H1 (cell line): ENCODE measurements at regions not wholly inside any gene's neighbourhood (a gene's known extent, or its start where the extent isn't known, plus 50 kb on each side); places are given as distances from the start of the nearest gene placed in this dataset.

ENCODE experiments used
- CTCF ChIA-PET: fragments of 300-600 bp; sonication (Branson Sonifier 250); formaldehyde crosslinking; loops from one replicate; lab custom pipeline; 2021; ENCODE audit not compliant: partially characterized antibody; lab: Charles Lee
- POLR2A ChIA-PET: fragments of 300-600 bp; sonication (Branson Sonifier 250); formaldehyde crosslinking; loops from one replicate; lab custom pipeline; 2021; ENCODE audit warnings: inconsistent platforms; ENCODE audit not compliant: partially characterized antibody; lab: Charles Lee
- DNase-seq, 2 experiments: peaks; one replicate each; pipeline versions ENCODE4 v3.0.0 to v3.0.0-alpha.2; 2010 to 2022; ENCODE audit warnings: low spot score in 2 of 2, low read depth in 1 of 2, mixed read lengths in 1 of 2
- FAIRE-seq: peaks from 2 replicates; lab custom pipeline; 2011; peaks lifted over from hg19 to GRCh38; lab: Jason Lieb, UNC
- H2AFZ ChIP-seq: 2 replicates; pipeline ENCODE4 v1.8.1; 2012; ENCODE audit warnings: low read length, inconsistent platforms
- H2AK5ac ChIP-seq: 2 replicates; pipeline ENCODE4 v1.6.1; 2013; ENCODE audit warnings: low read depth, low read length
- H2BK120ac ChIP-seq: replicated peaks from 2 replicates; pipeline ENCODE3; 2013; ENCODE audit warnings: low read depth, low read length, inconsistent platforms
- H2BK12ac ChIP-seq: 2 replicates; pipeline ENCODE4 v1.6.1; 2013; ENCODE audit warnings: low read depth, low read length
- H2BK15ac ChIP-seq: 2 replicates; pipeline ENCODE4 v1.6.1; 2013; ENCODE audit warnings: low read length
- H2BK20ac ChIP-seq: 2 replicates; pipeline ENCODE4 v1.6.1; 2013; ENCODE audit warnings: low read length
- H2BK5ac ChIP-seq: 2 replicates; pipeline ENCODE4 v1.6.1; 2013; ENCODE audit warnings: low read depth, low read length
- H3K14ac ChIP-seq: 2 replicates; pipeline ENCODE4 v1.6.1; 2013; ENCODE audit warnings: inconsistent platforms; ENCODE audit not compliant: insufficient read length
- H3K18ac ChIP-seq: 2 replicates; pipeline ENCODE4 v1.6.1; 2013; ENCODE audit warnings: low read length; ENCODE audit errors: extremely low read depth
- H3K23ac ChIP-seq: 2 replicates; pipeline ENCODE4 v1.6.1; 2013; ENCODE audit warnings: inconsistent platforms; ENCODE audit not compliant: insufficient read length
- H3K23me2 ChIP-seq: 2 replicates; pipeline ENCODE4 v1.6.1; 2013; ENCODE audit warnings: low read depth, low read length
- H3K27ac ChIP-seq: 2 replicates; pipeline ENCODE4 v1.6.1; 2011; ENCODE audit warnings: low read depth, low read length, inconsistent platforms
- H3K27me3 ChIP-seq, 4 experiments: replicated peaks in 1 of 4; 1 replicate in 1 of 4; 2 replicates in 3 of 4; pipeline versions ENCODE4 v1.6.1 to v1.8.1; 2011 to 2013; ENCODE audit warnings: low read length in 3 of 4, mild to moderate bottlenecking in 3 of 4, inconsistent platforms in 2 of 4, mixed read lengths in 2 of 4, moderate library complexity in 1 of 4; ENCODE audit not compliant: control insufficient read depth in 3 of 4, insufficient read depth in 3 of 4; ENCODE audit errors: extremely low read depth in 1 of 4
- H3K36me3 ChIP-seq, 4 experiments: 2 replicates each; pipeline versions ENCODE4 v1.6.1 to v1.8.1; 2011 to 2013; ENCODE audit warnings: mild to moderate bottlenecking in 4 of 4, low read length in 3 of 4, moderate library complexity in 2 of 4, control low read depth in 1 of 4, inconsistent platforms in 1 of 4; ENCODE audit not compliant: insufficient read depth in 4 of 4, control insufficient read depth in 2 of 4
- H3K4ac ChIP-seq: replicated peaks from 2 replicates; pipeline ENCODE3; 2013; ENCODE audit warnings: low read length, low read depth, mixed read lengths, inconsistent platforms; ENCODE audit not compliant: insufficient read length
- H3K4me1 ChIP-seq, 4 experiments: replicated peaks in 1 of 4; 1 replicate in 1 of 4; 2 replicates in 3 of 4; pipeline versions ENCODE4 v1.6.1 to v1.8.1; 2011 to 2013; ENCODE audit warnings: low read length in 3 of 4, inconsistent platforms in 2 of 4, mixed read lengths in 1 of 4; ENCODE audit not compliant: insufficient read depth in 4 of 4, control insufficient read depth in 3 of 4
- H3K4me2 ChIP-seq, 2 experiments: 2 replicates each; pipeline versions ENCODE4 v1.6.1 to v1.8.1; 2011 to 2013; ENCODE audit warnings: low read depth in 2 of 2, low read length in 2 of 2, control low read depth in 1 of 2, inconsistent platforms in 1 of 2, mild to moderate bottlenecking in 1 of 2; ENCODE audit not compliant: insufficient read depth in 1 of 2
- H3K4me3 ChIP-seq, 4 experiments: fragments of 200-600, 300-600 bp in 1 of 4; sonication (generic), shearing (Covaris generic), sonication (Bioruptor Twin) in 1 of 4; 2 replicates each; pipeline versions ENCODE4 v1.5.1 to v1.8.1; 2011 to 2016; ENCODE audit warnings: low read length in 4 of 4, low read depth in 3 of 4, control low read depth in 2 of 4, inconsistent platforms in 2 of 4, mild to moderate bottlenecking in 2 of 4, mixed read lengths in 1 of 4, moderate library complexity in 1 of 4; ENCODE audit not compliant: insufficient read depth in 2 of 4; ENCODE audit errors: extremely low read depth in 1 of 4
- H3K56ac ChIP-seq: replicated peaks from 2 replicates; pipeline ENCODE3; 2013; ENCODE audit warnings: low read depth, mild to moderate bottlenecking, mixed read lengths, low read length, inconsistent platforms; ENCODE audit not compliant: insufficient read length
- H3K79me1 ChIP-seq: 2 replicates; pipeline ENCODE4 v1.6.1; 2013; ENCODE audit warnings: low read depth, low read length, control low read depth
- H3K79me2 ChIP-seq, 2 experiments: 2 replicates each; pipeline versions ENCODE4 v1.6.1 to v1.8.1; 2012 to 2013; ENCODE audit warnings: low read length in 2 of 2, mild to moderate bottlenecking in 2 of 2, inconsistent platforms in 1 of 2; ENCODE audit not compliant: insufficient read depth in 2 of 2, control insufficient read depth in 1 of 2
- H3K9ac ChIP-seq, 4 experiments: replicated peaks in 1 of 4; 1 replicate in 1 of 4; 2 replicates in 3 of 4; pipeline versions ENCODE4 v1.6.1 to v1.8.1; 2011 to 2013; ENCODE audit warnings: low read depth in 3 of 4, low read length in 3 of 4, control low read depth in 2 of 4, mild to moderate bottlenecking in 2 of 4, moderate library complexity in 2 of 4, inconsistent platforms in 1 of 4; ENCODE audit errors: extremely low read depth in 1 of 4
- H3K9me3 ChIP-seq, 2 experiments: 2 replicates each; pipeline versions ENCODE4 v1.6.1 to v1.8.1; 2012 to 2013; ENCODE audit warnings: mild to moderate bottlenecking in 2 of 2, moderate library complexity in 2 of 2, control low read depth in 1 of 2, inconsistent platforms in 1 of 2, low read depth in 1 of 2, low read length in 1 of 2, mixed read lengths in 1 of 2; ENCODE audit not compliant: insufficient read depth in 2 of 2
- H4K20me1 ChIP-seq, 2 experiments: replicated peaks in 1 of 2; 2 replicates each; pipeline versions ENCODE3 to v1.8.1; 2011 to 2013; ENCODE audit warnings: inconsistent platforms in 2 of 2, low read length in 2 of 2, mild to moderate bottlenecking in 1 of 2; ENCODE audit not compliant: insufficient read depth in 2 of 2, control insufficient read depth in 1 of 2
- H4K5ac ChIP-seq: 2 replicates; pipeline ENCODE4 v1.6.1; 2013; ENCODE audit warnings: low read length, low read depth, mixed read lengths, inconsistent platforms; ENCODE audit not compliant: insufficient read length
- H4K8ac ChIP-seq: 2 replicates; pipeline ENCODE4 v1.8.0; 2013; ENCODE audit warnings: mild to moderate bottlenecking, moderate library complexity, low read length, inconsistent platforms; ENCODE audit not compliant: insufficient read depth; ENCODE audit errors: extremely low read depth
- H4K91ac ChIP-seq: replicated peaks from 2 replicates; pipeline ENCODE3; 2013; ENCODE audit warnings: low read length, mixed read lengths, inconsistent platforms; ENCODE audit not compliant: insufficient read length
- BRCA1 ChIP-seq: IDR thresholded peaks from 2 replicates; pipeline ENCODE4 v1.6.1; 2012; ENCODE audit warnings: low read depth, low read length, improper control_type of control experiment
- CTCF ChIP-seq, 3 experiments: IDR thresholded peaks; 1 replicate in 2 of 3; 2 replicates in 1 of 3; pipeline versions ENCODE4 v1.5.1 to v1.6.1; 2011; ENCODE audit warnings: low read length in 3 of 3, mild to moderate bottlenecking in 3 of 3, inconsistent platforms in 2 of 3, low read depth in 1 of 3, moderate library complexity in 1 of 3; ENCODE audit not compliant: insufficient read depth in 1 of 3; ENCODE audit errors: control extremely low read depth in 1 of 3
- RAD21 ChIP-seq, 2 experiments: IDR thresholded peaks in 1 of 2; conservative IDR thresholded peaks in 1 of 2; 2 replicates each; pipeline ENCODE4 v1.6.1; 2011; ENCODE audit warnings: low read depth in 2 of 2, low read length in 2 of 2, improper control_type of control experiment in 1 of 2, inconsistent platforms in 1 of 2, mild to moderate bottlenecking in 1 of 2, moderate library complexity in 1 of 2
- WGBS, 2 experiments: shearing (Covaris generic) in 1 of 2; methylation state at CpG; one replicate each; pipeline versions ENCODE4 v1.1.6 to v1.1.7; 2013 to 2015; ENCODE audit warnings: low lambda C conversion rate in 2 of 2, mixed read lengths in 2 of 2, inconsistent platforms in 1 of 2, low coverage in 1 of 2, missing lambda C conversion rate in 1 of 2; ENCODE audit not compliant: insufficient replicate concordance in 2 of 2, insufficient coverage in 1 of 2, insufficient read length in 1 of 2; ENCODE audit errors: extremely low coverage in 1 of 2, missing lambda C conversion rate in 1 of 2; 5-methylcytosine and 5-hydroxymethylcytosine counted together

GRCh38 chr11:127345819-127346459 lies 345.4 kb upstream of the KIRREL3 start:
- H3K4ac ChIP-seq = no peak overlapping the region
- no peak overlapping the region for H2BK5ac ChIP-seq
- H3K56ac ChIP-seq = no peak overlapping the region
- no peak overlapping the region for H4K5ac ChIP-seq
- no peak overlapping the region for H4K8ac ChIP-seq
- no peak overlapping the region; a peak in 1 of 4 replicates for H3K4me2 ChIP-seq
- H4K20me1 ChIP-seq = no peaks in the 10 kb centered on the region
- H3K14ac ChIP-seq = no peak overlapping the region
- H4K91ac ChIP-seq = no peak overlapping the region
- no peaks in the 10 kb centered on the region for H3K79me1 ChIP-seq
- peak overlapping the region; percentile 55 for H2AFZ ChIP-seq
- H3K4me1 ChIP-seq = no peaks in the 10 kb centered on the region; a peak in 1 of 7 replicates
- H3K23me2 ChIP-seq = no peaks in the 10 kb centered on the region
- H3K18ac ChIP-seq = no peak overlapping the region
- H2BK120ac ChIP-seq = no peak overlapping the region
- no peak overlapping the region for H3K4me3 ChIP-seq
- H3K27ac ChIP-seq = no peak overlapping the region
- peak in 1 of 2 experiments; percentile 69 for DNase-seq
- H3K23ac ChIP-seq = no peak overlapping the region
- POLR2A ChIA-PET = no interaction called here
- H3K79me2 ChIP-seq = no peaks in the 10 kb centered on the region
- no peak for FAIRE-seq
- TF ChIP-seq CTCF (IDR thresholded peaks at IDR 0.05; ENCODE audit: control extremely low read depth in 1 of 3, insufficient read depth in 1 of 3, low read depth in 1 of 3, low read length in 3 of 3) (peak; percentile 37 to 67 (median 65)), BRCA1 (no peak), RAD21 (IDR thresholded peaks at IDR 0.05 in 1 of 2, conservative IDR thresholded peaks at IDR 0.05 in 1 of 2; ENCODE audit: low read depth in 2 of 2, low read length in 2 of 2) (peak; percentile 74 to 77)
- peaks cover 17 to 21% of the 10 kb centered on the region in 2 experiments for H3K9me3 ChIP-seq
- no peak overlapping the region for H2AK5ac ChIP-seq
- no peaks in the 10 kb centered on the region for H3K36me3 ChIP-seq
- H2BK15ac ChIP-seq = no peak overlapping the region
- no peak overlapping the region for H2BK20ac ChIP-seq
- CTCF ChIA-PET = interaction anchor here (0.6 to 2.2 kb wide), 22 partner anchors 11 to 462 kb away, joined by 3 to 16 read pairs (median 3); no protein-coding TSS in a partner anchor
- H3K27me3 ChIP-seq = peaks cover 0 to 1% (median 0%) of the 10 kb centered on the region in 4 experiments; a peak in 1 of 7 replicates
- WGBS, 2 experiments = 40% methylated on average over 12 of the region's 12 CpGs; no CpG with 5 or more reads in 1 of the 2 experiments
- no peak overlapping the region for H3K9ac ChIP-seq
- 0 out of 2 replicates have a peak overlapping the region, but pooled peaks have one; percentile 11 for H2BK12ac ChIP-seq
